Stimulated activated naive B cell treated with anti-CD40 and anti-IgM and Interleukin-4, amounts not matched to agents 10 μg/mL and 1 μg/mL and 100 μg/mL, for 72 hours (primary cell): ENCODE measurements at regions not wholly inside any gene's neighbourhood (a gene's known extent, or its start where the extent isn't known, plus 50 kb on each side); places are given as distances from the start of the nearest gene placed in this dataset.

Source experiments
- ATAC-seq, 2 donors: fragments of 150-1000 bp; cut with Tn5 transposase; replicated peaks; 2 replicates each; pipeline ENCODE4 v1.10.0; 2021; ENCODE audit warnings: moderate library complexity in 1 of 2
- DNase-seq: peaks from one replicate; pipeline ENCODE4 v3.0.0; 2021
- H3K27ac Mint-ChIP-seq: one replicate; pipeline ENCODE4 v1.8.0; 2022; ENCODE audit warnings: mild to moderate bottlenecking, mixed read lengths
- H3K27me3 Mint-ChIP-seq, 2 donors: one replicate each; pipeline ENCODE4 v1.8.0; 2022; ENCODE audit warnings: mixed read lengths in 2 of 2
- H3K36me3 Mint-ChIP-seq, 2 donors: one replicate each; pipeline ENCODE4 v1.8.0; 2022; ENCODE audit warnings: mixed read lengths in 2 of 2, mild to moderate bottlenecking in 1 of 2
- H3K4me1 Mint-ChIP-seq, 2 donors: one replicate each; pipeline ENCODE4 v1.8.0; 2022; ENCODE audit warnings: mixed read lengths in 2 of 2, mild to moderate bottlenecking in 1 of 2
- H3K4me3 Mint-ChIP-seq, 2 donors: one replicate each; pipeline ENCODE4 v1.8.0; 2022; ENCODE audit warnings: mild to moderate bottlenecking in 2 of 2, mixed read lengths in 2 of 2, moderate library complexity in 1 of 2
- H3K9me3 Mint-ChIP-seq, 2 donors: one replicate each; pipeline ENCODE4 v1.8.0; 2022; ENCODE audit warnings: mixed read lengths in 2 of 2, mild to moderate bottlenecking in 1 of 2

DNA sequence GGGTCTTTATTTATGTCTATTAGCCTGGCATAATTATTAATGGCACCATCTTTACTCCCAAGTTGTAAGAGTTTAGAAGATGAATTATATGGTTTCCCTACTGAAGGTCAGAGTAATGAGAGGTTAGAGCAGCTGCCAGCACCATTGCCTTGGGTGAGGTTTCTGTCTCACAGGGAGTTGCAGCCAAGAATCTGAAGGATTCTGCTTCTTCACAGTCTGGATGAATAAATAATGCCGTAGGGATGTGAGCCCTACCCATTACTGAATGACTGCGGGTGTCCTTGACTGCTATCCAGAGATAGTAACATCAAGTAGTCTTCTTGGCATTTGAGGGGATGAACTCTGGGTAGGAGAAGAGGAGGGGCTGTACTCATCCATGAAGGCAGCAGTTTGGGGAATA, 52.8 kb upstream of the SMIM36 start:
- peaks cover 7 to 25% of the 10 kb centered on the region in 2 donors for H3K27me3 Mint-ChIP-seq
- H3K4me3 Mint-ChIP-seq, result no peak overlapping the region
- H3K9me3 Mint-ChIP-seq, result no peaks in the 10 kb centered on the region
- H3K36me3 Mint-ChIP-seq, result no peaks in the 10 kb centered on the region
- ATAC-seq (no peak), DNase-seq (no peak)
- H3K4me1 Mint-ChIP-seq, result no peaks in the 10 kb centered on the region
- H3K27ac Mint-ChIP-seq, result no peak overlapping the region

DNA sequence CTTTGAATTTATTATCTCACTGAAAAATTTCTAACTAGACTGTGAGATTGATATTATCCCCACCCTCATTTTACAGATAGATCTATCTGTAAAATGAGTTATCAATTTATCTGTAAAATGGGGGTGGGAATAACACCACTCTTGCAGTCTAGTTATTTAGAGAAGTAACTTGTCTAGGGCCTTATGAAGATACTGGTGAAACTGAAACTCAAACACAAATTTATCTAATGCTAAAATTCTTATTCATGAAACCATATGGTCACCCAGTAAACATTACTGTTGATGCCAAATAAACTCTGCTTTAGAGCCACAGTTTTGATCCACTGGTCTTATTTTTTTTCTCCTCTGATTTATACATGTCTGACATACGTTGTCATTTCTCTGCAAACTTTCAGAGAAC, 52.1 kb upstream of the SMIM36 start:
- no peaks in the 10 kb centered on the region for H3K4me1 Mint-ChIP-seq
- H3K27me3 Mint-ChIP-seq, result peaks cover 13 to 31% of the 10 kb centered on the region in 2 donors

DNA sequence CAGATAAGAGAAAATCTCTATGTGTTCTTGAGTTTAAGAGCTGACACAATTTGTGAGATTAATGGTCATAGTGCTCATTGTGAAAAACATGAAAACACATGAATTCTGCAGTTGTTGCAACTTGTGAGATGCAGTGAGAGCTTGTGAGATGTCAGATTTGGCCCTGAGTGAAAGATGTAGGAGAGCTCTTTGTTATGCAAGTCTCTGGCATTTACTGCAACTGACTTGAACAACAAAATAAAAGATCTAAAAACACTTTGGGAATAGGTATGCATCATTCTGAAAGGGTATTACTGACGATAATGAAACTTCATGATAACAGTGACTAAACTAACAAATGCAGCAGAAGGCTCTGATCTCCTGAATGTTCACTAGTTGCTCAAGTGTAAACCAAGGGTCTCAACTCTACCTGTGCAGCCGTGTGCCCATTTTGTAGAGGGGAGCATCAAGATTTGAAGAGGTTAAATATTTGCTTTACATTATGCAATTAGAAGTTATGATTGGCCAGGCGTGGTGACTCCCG, 50.8 kb upstream of the SMIM36 start:
- Mint-ChIP-seq H3K4me3 (no peak overlapping the region), H3K36me3 (no peaks in the 10 kb centered on the region), H3K4me1 (no peaks in the 10 kb centered on the region), H3K27ac (no peak overlapping the region), H3K9me3 (no peaks in the 10 kb centered on the region), H3K27me3 (peaks cover 20 to 22% of the 10 kb centered on the region in 2 donors)
- DNase-seq (no peak), ATAC-seq (no peak)

More for the DNA sequence above, 52.1 kb upstream of the SMIM36 start:
- Mint-ChIP-seq H3K27ac (no peak overlapping the region), H3K4me3 (no peak overlapping the region), H3K36me3 (no peaks in the 10 kb centered on the region), H3K9me3 (no peaks in the 10 kb centered on the region)
- ATAC-seq, result no peak
- no peak for DNase-seq

DNA sequence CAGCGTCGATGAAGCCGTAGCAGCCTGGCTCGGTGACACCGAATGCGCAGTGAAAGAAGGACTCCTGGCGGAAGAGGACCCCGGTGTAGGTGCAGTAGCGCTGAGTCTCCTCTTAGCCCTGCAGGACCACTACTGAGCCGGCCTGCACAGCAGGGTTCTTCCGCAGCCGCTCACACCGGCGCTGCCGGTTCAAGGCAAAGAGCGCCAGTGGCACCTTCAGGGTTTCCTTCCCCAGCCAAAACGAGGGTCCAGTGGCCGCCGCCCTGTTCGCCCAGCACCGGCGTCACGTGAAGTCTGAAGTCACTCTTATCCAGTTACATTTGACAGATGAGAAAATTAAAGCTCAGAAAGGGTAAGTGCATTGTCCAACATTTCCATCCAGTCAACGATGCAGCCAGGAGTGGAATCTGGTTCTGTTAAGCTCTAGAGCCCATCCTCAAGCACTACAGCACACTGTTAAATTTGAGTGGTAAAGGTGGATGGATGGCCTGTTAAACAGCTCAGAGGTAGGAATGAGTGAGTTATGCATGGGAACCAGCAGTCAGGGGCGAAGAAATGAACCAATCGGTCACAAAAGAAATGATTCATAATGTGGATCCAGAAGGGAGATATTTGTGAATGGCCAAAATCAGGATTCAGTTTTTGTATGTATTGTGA, 50.2 kb upstream of the SMIM36 start:
- no peak for DNase-seq
- Mint-ChIP-seq H3K27ac (no peak overlapping the region), H3K36me3 (no peaks in the 10 kb centered on the region), H3K4me3 (no peak overlapping the region), H3K27me3 (peaks cover 18 to 20% of the 10 kb centered on the region in 2 donors), H3K9me3 (no peaks in the 10 kb centered on the region), H3K4me1 (no peaks in the 10 kb centered on the region)
- ATAC-seq, result no peak
